DMS79 (cell line): ENCODE measurements at regions not wholly inside any gene's neighbourhood (a gene's known extent, or its start where the extent isn't known, plus 50 kb on each side); places are given as distances from the start of the nearest gene placed in this dataset.

Experiments
- DNase-seq: peaks from one replicate; lab custom pipeline; 2025; lab: John Stamatoyannopoulos, UW

- no peak for DNase-seq
These were observed 220.5 kb downstream of the CENPF start for GRCh38 chr1:214823311-214824117.

GRCh38 chr1:214824763-214825162, 221.8 kb downstream of the CENPF start:
- no peak for DNase-seq

- no peak for DNase-seq
These were observed 223.6 kb downstream of the CENPF start for GRCh38 chr1:214826619-214827018.

GRCh38 chr1:214827883-214828282, 224.9 kb downstream of the CENPF start:
- DNase-seq = no peak

- DNase-seq = no peak
These were observed 227.9 kb downstream of the CENPF start for GRCh38 chr1:214830941-214831340.

- DNase-seq = no peak
These were observed 229.0 kb downstream of the CENPF start for GRCh38 chr1:214831956-214832355.

GRCh38 chr1:214833178-214833756, 230.3 kb downstream of the CENPF start:
- DNase-seq = no peak

- no peak for DNase-seq
These were observed 234.4 kb downstream of the CENPF start for GRCh38 chr1:214837376-214837775.

GRCh38 chr1:214838351-214838750, 235.4 kb downstream of the CENPF start:
- DNase-seq = no peak

GRCh38 chr1:214840356-214840755, 237.4 kb downstream of the CENPF start:
- DNase-seq = no peak

- DNase-seq = no peak
These were observed 239.7 kb upstream of the KCNK2 start for GRCh38 chr1:214842856-214843255.

GRCh38 chr1:214843281-214843680, 239.3 kb upstream of the KCNK2 start:
- DNase-seq = no peak

GRCh38 chr1:214844319-214844718, 238.2 kb upstream of the KCNK2 start:
- no peak for DNase-seq

GRCh38 chr1:214846276-214846675, 236.3 kb upstream of the KCNK2 start:
- no peak for DNase-seq

- no peak for DNase-seq
These were observed 235.3 kb upstream of the KCNK2 start for GRCh38 chr1:214847071-214847810.

GRCh38 chr1:214848101-214848500, 234.4 kb upstream of the KCNK2 start:
- DNase-seq = no peak

GRCh38 chr1:214850432-214851050, 232.0 kb upstream of the KCNK2 start:
- DNase-seq = no peak

GRCh38 chr1:214853340-214853739, 229.2 kb upstream of the KCNK2 start:
- no peak for DNase-seq

- DNase-seq = no peak
These were observed 228.2 kb upstream of the KCNK2 start for GRCh38 chr1:214854126-214854875.

GRCh38 chr1:214856843-214857242, 225.7 kb upstream of the KCNK2 start:
- no peak for DNase-seq

- DNase-seq = no peak
These were observed 224.8 kb upstream of the KCNK2 start for GRCh38 chr1:214857716-214858115.

- DNase-seq = peak; percentile 46
These were observed 222.9 kb upstream of the KCNK2 start for GRCh38 chr1:214859647-214860046.
